Cardiac fibroblast (primary cell): ENCODE measurements at regions not wholly inside any gene's neighbourhood (a gene's known extent, or its start where the extent isn't known, plus 50 kb on each side); places are given as distances from the start of the nearest gene placed in this dataset.

Experiments
- DNase-seq, 2 donors: peaks; one replicate each; pipeline versions ENCODE4 v3.0.0 to v3.0.0-alpha.2; 2010; ENCODE audit warnings: low read depth in 2 of 2
- H3K4me3 ChIP-seq, 2 donors: replicated peaks in 1 of 2; 1 replicate in 1 of 2; 2 replicates in 1 of 2; pipeline ENCODE4 v1.5.1; 2011; ENCODE audit warnings: low read depth in 2 of 2, low read length in 2 of 2, mild to moderate bottlenecking in 2 of 2, moderate library complexity in 1 of 2
- CTCF ChIP-seq: IDR thresholded peaks from one replicate; pipeline ENCODE4 v1.5.1; 2011; ENCODE audit warnings: low read depth, mild to moderate bottlenecking, low read length, inconsistent platforms

GRCh38 chr13:109996404-109996960 is 210.1 kb upstream of the IRS2 start:
- no peak overlapping the region for H3K4me3 ChIP-seq
- no peak for TF ChIP-seq CTCF
- no peak for DNase-seq

- TF ChIP-seq CTCF: no peak
- no peak for DNase-seq
These were observed 209.2 kb upstream of the IRS2 start for GRCh38 chr13:109995578-109995977.

GRCh38 chr13:109990296-109990695 is 203.9 kb upstream of the IRS2 start:
- TF ChIP-seq CTCF: no peak
- no peak overlapping the region for H3K4me3 ChIP-seq
- no peak for DNase-seq

More at GRCh38 chr13:109995578-109995977, 209.2 kb upstream of the IRS2 start:
- H3K4me3 ChIP-seq: no peak overlapping the region

GRCh38 chr13:109989686-109990085 is 203.3 kb upstream of the IRS2 start:
- DNase-seq: peak; percentile 31 to 61
- no peak for TF ChIP-seq CTCF
- H3K4me3 ChIP-seq: no peak overlapping the region

- TF ChIP-seq CTCF: no peak
These were observed 202.8 kb upstream of the IRS2 start for GRCh38 chr13:109989155-109989554.

GRCh38 chr13:109986851-109987250 is 200.5 kb upstream of the IRS2 start:
- TF ChIP-seq CTCF: no peak
- DNase-seq: no peak
- no peak overlapping the region for H3K4me3 ChIP-seq

More at GRCh38 chr13:109989155-109989554, 202.8 kb upstream of the IRS2 start:
- no peak overlapping the region for H3K4me3 ChIP-seq
- DNase-seq: peak in 1 of 2 donors; percentile 60

- DNase-seq: no peak
- H3K4me3 ChIP-seq: no peak overlapping the region
- no peak for TF ChIP-seq CTCF
These were observed 199.6 kb upstream of the IRS2 start for GRCh38 chr13:109985871-109986450.
